ENCODE measurements at regions not wholly inside any gene's neighbourhood (a gene's known extent, or its start where the extent isn't known, plus 50 kb on each side); places are given as distances from the start of the nearest gene placed in this dataset.

GRCh38 chr5:36519881-36520280, 86.5 kb upstream of the SLC1A3 start:
- Histone ChIP-seq H3K4ac (ENCODE audit: low read depth, low read length) (no peak overlapping the region), H3K79me1 (ENCODE audit: low read depth in 1 of 2, low read length in 2 of 2) (no peaks in the 10 kb centered on the region), H4K91ac (ENCODE audit: insufficient read depth, low read depth, low read length) (no peak overlapping the region), H3K56ac (ENCODE audit: extremely low read depth, insufficient read depth, low read length) (no peak overlapping the region), H2BK20ac (ENCODE audit: low read depth, low read length) (no peak overlapping the region), H3K4me2 (ENCODE audit: low read depth, low read length) (no peak overlapping the region), H4K20me1 (ENCODE audit: insufficient read depth, low read length) (no peaks in the 10 kb centered on the region), H3K14ac (replicated peaks; ENCODE audit: low read depth, low read length) (no peak overlapping the region), H2AK9ac (replicated peaks; ENCODE audit: low read depth, low read length, poor library complexity) (no peak overlapping the region), H3K9me3 (ENCODE audit: control insufficient read depth, insufficient read depth, low read length) (no peaks in the 10 kb centered on the region), H3K18ac (ENCODE audit: low read depth, low read length) (no peak overlapping the region), H2BK15ac (ENCODE audit: low read depth, low read length) (no peak overlapping the region), H3K23ac (ENCODE audit: low read depth, low read length) (no peak overlapping the region), H3K9ac (ENCODE audit: low read depth, low read length) (no peak overlapping the region), H3K36me3 (ENCODE audit: control insufficient read depth, insufficient read depth, low read length) (no peaks in the 10 kb centered on the region), H3K27ac (ENCODE audit: insufficient read depth, low read length) (no peak overlapping the region), H3K9me1 (ENCODE audit: insufficient read depth, low read length) (no peaks in the 10 kb centered on the region; the same call in 1 of the 2 replicates), H4K5ac (ENCODE audit: low read depth, low read length) (no peak overlapping the region), H2BK5ac (ENCODE audit: low read depth, low read length, poor library complexity, severe bottlenecking) (no peak overlapping the region), H2AK5ac (ENCODE audit: low read depth, low read length) (no peak overlapping the region), H2BK120ac (ENCODE audit: low read depth, low read length) (no peak overlapping the region), H3K4me1 (ENCODE audit: control insufficient read depth, insufficient read depth, low read length) (no peaks in the 10 kb centered on the region), H4K8ac (ENCODE audit: low read depth in 2 of 2, low read length in 2 of 2) (no peak overlapping the region), H2AFZ (replicated peaks; ENCODE audit: low read length, poor library complexity) (no peak overlapping the region), H3K4me3 (ENCODE audit: insufficient read depth, low read depth, low read length) (no peak overlapping the region), H3K27me3 (ENCODE audit: control insufficient read depth, insufficient read depth, low read length) (peaks cover 3% of the 10 kb centered on the region; the same call in 1 of the 2 replicates)
- in situ Hi-C loops (cut with MboI; ENCODE audit: low sequenced_read_pairs) = no loop called here
- intact Hi-C loops (cut with micrococcal nuclease) = no loop called here
- WGBS, 2 experiments (ENCODE audit: extremely low coverage in 2 of 2, insufficient read length in 1 of 2) = no CpG with 5 or more reads among the region's 2 CpGs
- no peak for ATAC-seq (ENCODE audit: low read depth)
- ChIA-PET CTCF (interaction anchor here (1.5 kb wide), 1 partner anchor 13 kb away, joined by 3 read pairs; no protein-coding TSS in a partner anchor), POLR2A (ENCODE audit: unreplicated experiment) (no interaction called here)
- DNase-seq = no peak
- dilution Hi-C loops (cut with HindIII; ENCODE audit: low sequenced_read_pairs, unreplicated experiment) = no loop called here
- no peak for TF ChIP-seq RFX5 (IDR thresholded peaks at IDR 0.05; ENCODE audit: low read depth, low read length)
- TF ChIP-seq FOS (IDR thresholded peaks at IDR 0.05; ENCODE audit: low read depth, low read length) = no peak
- TF ChIP-seq RCOR1 (IDR thresholded peaks at IDR 0.05; ENCODE audit: insufficient replicate concordance, low read length) = no peak
- TF ChIP-seq MXI1 (IDR thresholded peaks at IDR 0.05; ENCODE audit: borderline replicate concordance, low read depth, low read length) = no peak
- no peak for TF ChIP-seq POLR2A (IDR thresholded peaks at IDR 0.05; ENCODE audit: low read depth, low read length)
- TF ChIP-seq SMC3 (IDR thresholded peaks at IDR 0.05; ENCODE audit: low read depth, low read length) = no peak
- TF ChIP-seq, protein P1, sequence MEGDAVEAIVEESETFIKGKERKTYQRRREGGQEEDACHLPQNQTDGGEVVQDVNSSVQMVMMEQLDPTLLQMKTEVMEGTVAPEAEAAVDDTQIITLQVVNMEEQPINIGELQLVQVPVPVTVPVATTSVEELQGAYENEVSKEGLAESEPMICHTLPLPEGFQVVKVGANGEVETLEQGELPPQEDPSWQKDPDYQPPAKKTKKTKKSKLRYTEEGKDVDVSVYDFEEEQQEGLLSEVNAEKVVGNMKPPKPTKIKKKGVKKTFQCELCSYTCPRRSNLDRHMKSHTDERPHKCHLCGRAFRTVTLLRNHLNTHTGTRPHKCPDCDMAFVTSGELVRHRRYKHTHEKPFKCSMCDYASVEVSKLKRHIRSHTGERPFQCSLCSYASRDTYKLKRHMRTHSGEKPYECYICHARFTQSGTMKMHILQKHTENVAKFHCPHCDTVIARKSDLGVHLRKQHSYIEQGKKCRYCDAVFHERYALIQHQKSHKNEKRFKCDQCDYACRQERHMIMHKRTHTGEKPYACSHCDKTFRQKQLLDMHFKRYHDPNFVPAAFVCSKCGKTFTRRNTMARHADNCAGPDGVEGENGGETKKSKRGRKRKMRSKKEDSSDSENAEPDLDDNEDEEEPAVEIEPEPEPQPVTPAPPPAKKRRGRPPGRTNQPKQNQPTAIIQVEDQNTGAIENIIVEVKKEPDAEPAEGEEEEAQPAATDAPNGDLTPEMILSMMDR (conservative IDR thresholded peaks at IDR 0.05; ENCODE audit: low read depth, low read length) = no peak
- TF ChIP-seq NFE2L2 (IDR thresholded peaks at IDR 0.05; ENCODE audit: low read depth, low read length) = no peak
- BruUV-seq (replicated peaks) = no TSS peak

Data from IMR-90 (cell line).